Smooth muscle cell (in vitro differentiated cells): ENCODE measurements at regions not wholly inside any gene's neighbourhood (a gene's known extent, or its start where the extent isn't known, plus 50 kb on each side); places are given as distances from the start of the nearest gene placed in this dataset.

Source experiments
- DNase-seq: peaks from one replicate; lab custom pipeline; 2025; ENCODE audit not compliant: unreplicated experiment; lab: John Stamatoyannopoulos, UW
- H2AFZ ChIP-seq: fragments of 200-600 bp; sonication (generic); 2 replicates; pipeline ENCODE4 v1.6.0; 2016; ENCODE audit warnings: antibody characterized with exemption, low read depth, mild to moderate bottlenecking
- H3F3A ChIP-seq: fragments of 200-600 bp; sonication (generic); 2 replicates; pipeline ENCODE4 v1.6.0; 2017; ENCODE audit warnings: antibody characterized with exemption, low read depth
- H3K27ac ChIP-seq: fragments of 200-600 bp; sonication (generic); 2 replicates; pipeline ENCODE4 v1.5.1; 2016; ENCODE audit warnings: low read depth, mild to moderate bottlenecking
- H3K27me3 ChIP-seq: fragments of 200-600 bp; sonication (generic); 2 replicates; pipeline ENCODE4 v1.6.1; 2016; ENCODE audit warnings: low read depth, mild to moderate bottlenecking
- H3K36me3 ChIP-seq: fragments of 200-600 bp; sonication (generic); 2 replicates; pipeline ENCODE4 v1.5.1; 2016; ENCODE audit warnings: low read depth
- H3K4me1 ChIP-seq: fragments of 200-600 bp; sonication (generic); 2 replicates; pipeline ENCODE4 v1.5.1; 2016; ENCODE audit warnings: low read depth
- H3K4me2 ChIP-seq: fragments of 200-600 bp; sonication (generic); 2 replicates; pipeline ENCODE4 v1.6.0; 2016; ENCODE audit warnings: mild to moderate bottlenecking
- H3K4me3 ChIP-seq: fragments of 200-600 bp; sonication (generic); 2 replicates; pipeline ENCODE4 v1.5.1; 2016; ENCODE audit warnings: mild to moderate bottlenecking
- H3K79me2 ChIP-seq: fragments of 200-600 bp; sonication (generic); 2 replicates; pipeline ENCODE4 v1.6.0; 2016; ENCODE audit warnings: low read depth, mild to moderate bottlenecking
- H3K9ac ChIP-seq: fragments of 200-600 bp; sonication (generic); 2 replicates; pipeline ENCODE4 v1.6.0; 2016; ENCODE audit warnings: low read depth
- H3K9me3 ChIP-seq: fragments of 200-600 bp; sonication (generic); replicated peaks from 2 replicates; pipeline ENCODE4 v1.5.1; 2016; ENCODE audit warnings: low read depth
- H4K20me1 ChIP-seq: fragments of 200-600 bp; sonication (generic); 2 replicates; pipeline ENCODE4 v1.6.0; 2016; ENCODE audit warnings: low read depth
- CTCF ChIP-seq: fragments of 200-600 bp; sonication (generic); IDR thresholded peaks from 2 replicates; pipeline ENCODE4 v1.5.1; 2017; ENCODE audit warnings: borderline replicate concordance, mild to moderate bottlenecking, antibody characterized with exemption; ENCODE audit not compliant: insufficient read depth, poor library complexity, severe bottlenecking
- WGBS: methylation state at CpG from one replicate; pipeline ENCODE4 v1.1.7; 2016; ENCODE audit warnings: low lambda C conversion rate; 5-methylcytosine and 5-hydroxymethylcytosine counted together

- DNase-seq = no peak
- no peaks in the 10 kb centered on the region for H3F3A ChIP-seq
- no peaks in the 10 kb centered on the region for H3K79me2 ChIP-seq
- H3K36me3 ChIP-seq = no peaks in the 10 kb centered on the region
- H3K27ac ChIP-seq = no peak overlapping the region
- peaks cover 36% of the 10 kb centered on the region for H3K27me3 ChIP-seq
- no peak overlapping the region for H3K4me2 ChIP-seq
- 83% methylated on average over 1 of the region's 1 CpG for WGBS
- no peak overlapping the region for H3K4me3 ChIP-seq
- H4K20me1 ChIP-seq = no peaks in the 10 kb centered on the region
- no peaks in the 10 kb centered on the region for H3K9me3 ChIP-seq
- no peak overlapping the region for H3K9ac ChIP-seq
- no peak for TF ChIP-seq CTCF
- H3K4me1 ChIP-seq = no peaks in the 10 kb centered on the region
- H2AFZ ChIP-seq = no peak overlapping the region
Measured at GRCh38 chr22:27029584-27030130, 372.3 kb downstream of the MIAT start.

GRCh38 chr22:27032091-27032761, 374.8 kb downstream of the MIAT start:
- Histone ChIP-seq H3K4me2 (no peak overlapping the region), H3K79me2 (no peaks in the 10 kb centered on the region), H4K20me1 (no peaks in the 10 kb centered on the region), H3K9ac (no peak overlapping the region), H3K9me3 (no peaks in the 10 kb centered on the region), H3F3A (no peaks in the 10 kb centered on the region), H2AFZ (no peak overlapping the region), H3K4me3 (no peak overlapping the region), H3K36me3 (no peaks in the 10 kb centered on the region), H3K4me1 (no peaks in the 10 kb centered on the region), H3K27ac (no peak overlapping the region), H3K27me3 (peaks cover 26% of the 10 kb centered on the region)
- 74% methylated on average over 29 of the region's 29 CpGs for WGBS
- peak; percentile 8 for TF ChIP-seq CTCF
- no peak for DNase-seq

- H3K9me3 ChIP-seq = no peaks in the 10 kb centered on the region
- peaks cover 37% of the 10 kb centered on the region for H3K27me3 ChIP-seq
- no peaks in the 10 kb centered on the region for H3F3A ChIP-seq
- no peak overlapping the region for H3K27ac ChIP-seq
- no peaks in the 10 kb centered on the region for H3K4me1 ChIP-seq
- no peaks in the 10 kb centered on the region for H3K79me2 ChIP-seq
- no peaks in the 10 kb centered on the region for H4K20me1 ChIP-seq
- H3K9ac ChIP-seq = no peak overlapping the region
- no peak overlapping the region for H3K4me3 ChIP-seq
- DNase-seq = no peak
- no peaks in the 10 kb centered on the region for H3K36me3 ChIP-seq
- H3K4me2 ChIP-seq = no peak overlapping the region
- 63% methylated on average over 14 of the region's 14 CpGs for whole genome bisulfite sequencing
- H2AFZ ChIP-seq = no peak overlapping the region
- no peak for TF ChIP-seq CTCF
Measured at GRCh38 chr22:27041745-27042310, 384.4 kb downstream of the MIAT start.

- Histone ChIP-seq H3K4me2 (no peak overlapping the region), H3K27ac (no peak overlapping the region), H3K27me3 (peaks cover 31% of the 10 kb centered on the region), H2AFZ (no peak overlapping the region), H3K4me3 (no peak overlapping the region), H3K9me3 (no peaks in the 10 kb centered on the region), H4K20me1 (no peaks in the 10 kb centered on the region), H3K4me1 (no peaks in the 10 kb centered on the region), H3K36me3 (no peaks in the 10 kb centered on the region), H3F3A (no peaks in the 10 kb centered on the region), H3K79me2 (no peaks in the 10 kb centered on the region), H3K9ac (no peak overlapping the region)
- no peak for DNase-seq
- WGBS = 90% methylated on average over 5 of the region's 5 CpGs
- TF ChIP-seq CTCF = no peak
Measured at GRCh38 chr22:27043262-27043661, 385.9 kb downstream of the MIAT start.
